K562 (cell line): ENCODE measurements at regions not wholly inside any gene's neighbourhood (a gene's known extent, or its start where the extent isn't known, plus 50 kb on each side); places are given as distances from the start of the nearest gene placed in this dataset.

Source experiments
- ELF4 ChIP-seq: fragments of 450-650 bp; formaldehyde crosslinking; IDR thresholded peaks from 2 replicates; pipeline ENCODE4 v1.4.0; 2022; ENCODE audit warnings: missing genetic modification characterization
- FOXJ3 ChIP-seq: sonication (generic); formaldehyde crosslinking; IDR thresholded peaks from 2 replicates; pipeline ENCODE4 v1.4.0; 2020; ENCODE audit warnings: mild to moderate bottlenecking, missing genetic modification reagents
- LARP7 ChIP-seq: fragments of 450-650 bp; IDR thresholded peaks from 2 replicates; pipeline ENCODE4 v1.6.1; 2016
- SP1 ChIP-seq: sonication (generic); formaldehyde crosslinking; IDR thresholded peaks from 2 replicates; pipeline ENCODE4 v1.8.1; 2022; ENCODE audit warnings: mild to moderate bottlenecking, missing genetic modification reagents
- SPI1 ChIP-seq: IDR thresholded peaks from 2 replicates; pipeline ENCODE4 v1.6.1; 2011; ENCODE audit warnings: low read depth, low read length, control low read depth, borderline replicate concordance
- TF ChIP-seq, protein P1 (sequence below), 3 experiments: IDR thresholded peaks in 2 of 3; conservative IDR thresholded peaks in 1 of 3; 2 replicates each; pipeline ENCODE4 v1.5.1; 2011 to 2012; ENCODE audit warnings: low read length in 3 of 3, mild to moderate bottlenecking in 3 of 3, control low read depth in 2 of 3, improper control_type of control experiment in 1 of 3, inconsistent platforms in 1 of 3, low read depth in 1 of 3, mixed read lengths in 1 of 3, moderate library complexity in 1 of 3; ENCODE audit not compliant: insufficient read depth in 2 of 3

GRCh38 chr2:236403811-236404210 is 139.6 kb upstream of the ASB18 start:
- TF ChIP-seq SPI1 (no peak), LARP7 (no peak), SP1 (CRISPR knock-in tag) (no peak), ELF4 (CRISPR knock-in tag) (no peak), FOXJ3 (no peak)
- TF ChIP-seq, protein P1, sequence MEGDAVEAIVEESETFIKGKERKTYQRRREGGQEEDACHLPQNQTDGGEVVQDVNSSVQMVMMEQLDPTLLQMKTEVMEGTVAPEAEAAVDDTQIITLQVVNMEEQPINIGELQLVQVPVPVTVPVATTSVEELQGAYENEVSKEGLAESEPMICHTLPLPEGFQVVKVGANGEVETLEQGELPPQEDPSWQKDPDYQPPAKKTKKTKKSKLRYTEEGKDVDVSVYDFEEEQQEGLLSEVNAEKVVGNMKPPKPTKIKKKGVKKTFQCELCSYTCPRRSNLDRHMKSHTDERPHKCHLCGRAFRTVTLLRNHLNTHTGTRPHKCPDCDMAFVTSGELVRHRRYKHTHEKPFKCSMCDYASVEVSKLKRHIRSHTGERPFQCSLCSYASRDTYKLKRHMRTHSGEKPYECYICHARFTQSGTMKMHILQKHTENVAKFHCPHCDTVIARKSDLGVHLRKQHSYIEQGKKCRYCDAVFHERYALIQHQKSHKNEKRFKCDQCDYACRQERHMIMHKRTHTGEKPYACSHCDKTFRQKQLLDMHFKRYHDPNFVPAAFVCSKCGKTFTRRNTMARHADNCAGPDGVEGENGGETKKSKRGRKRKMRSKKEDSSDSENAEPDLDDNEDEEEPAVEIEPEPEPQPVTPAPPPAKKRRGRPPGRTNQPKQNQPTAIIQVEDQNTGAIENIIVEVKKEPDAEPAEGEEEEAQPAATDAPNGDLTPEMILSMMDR (IDR thresholded peaks at IDR 0.05 in 2 of 3, conservative IDR thresholded peaks at IDR 0.05 in 1 of 3; ENCODE audit: insufficient read depth in 2 of 3, low read depth in 1 of 3, low read length in 3 of 3): no peak
